ENCODE measurements at regions not wholly inside any gene's neighbourhood (a gene's known extent, or its start where the extent isn't known, plus 50 kb on each side); places are given as distances from the start of the nearest gene placed in this dataset.

DNA sequence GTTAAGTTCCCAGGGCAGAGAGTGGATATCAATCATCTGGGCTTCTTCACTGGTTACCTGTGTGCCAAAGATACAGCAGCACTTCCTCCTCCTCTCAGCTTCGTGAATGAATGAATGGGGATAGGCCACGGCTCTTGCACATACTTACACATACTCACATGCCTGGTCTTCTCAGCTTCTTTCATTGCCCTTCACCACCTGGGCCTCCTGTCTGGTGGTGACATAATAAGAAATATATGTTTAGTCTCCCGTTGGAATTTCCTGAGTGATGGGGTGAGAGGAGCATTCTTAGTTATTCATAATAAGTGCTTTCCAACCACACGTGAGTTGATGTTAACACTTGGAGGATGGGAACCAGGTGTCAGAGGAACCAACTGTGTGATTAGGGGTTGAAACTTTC is 268.1 kb upstream of the RMST start:
- no peaks in the 10 kb centered on the region for H3K9me3 ChIP-seq (ENCODE audit: control insufficient read depth, low read depth, low read length)
- no peaks in the 10 kb centered on the region for H4K20me1 ChIP-seq (ENCODE audit: control insufficient read depth, extremely low read depth, insufficient read depth, low read length)
- H3K4me2 ChIP-seq (ENCODE audit: control insufficient read depth, extremely low read depth, insufficient read depth, low read depth, low read length), result no peak overlapping the region
- dilution Hi-C loops (cut with MboI; ENCODE audit: extremely low pct_ligation_motif_present, low sequenced_read_pairs), result no loop called here
- H3K27me3 ChIP-seq (ENCODE audit: control insufficient read depth, extremely low read depth, insufficient read depth, low read length), result no peaks in the 10 kb centered on the region
- H3K27ac ChIP-seq (ENCODE audit: control insufficient read depth, insufficient read depth, low read length), result no peak overlapping the region
- FAIRE-seq (no peak), DNase-seq (ENCODE audit: low read depth, low spot score) (no peak)
- no peak for TF ChIP-seq EZH2 (IDR thresholded peaks at IDR 0.05; ENCODE audit: low read length)
- TF ChIP-seq, protein P1, sequence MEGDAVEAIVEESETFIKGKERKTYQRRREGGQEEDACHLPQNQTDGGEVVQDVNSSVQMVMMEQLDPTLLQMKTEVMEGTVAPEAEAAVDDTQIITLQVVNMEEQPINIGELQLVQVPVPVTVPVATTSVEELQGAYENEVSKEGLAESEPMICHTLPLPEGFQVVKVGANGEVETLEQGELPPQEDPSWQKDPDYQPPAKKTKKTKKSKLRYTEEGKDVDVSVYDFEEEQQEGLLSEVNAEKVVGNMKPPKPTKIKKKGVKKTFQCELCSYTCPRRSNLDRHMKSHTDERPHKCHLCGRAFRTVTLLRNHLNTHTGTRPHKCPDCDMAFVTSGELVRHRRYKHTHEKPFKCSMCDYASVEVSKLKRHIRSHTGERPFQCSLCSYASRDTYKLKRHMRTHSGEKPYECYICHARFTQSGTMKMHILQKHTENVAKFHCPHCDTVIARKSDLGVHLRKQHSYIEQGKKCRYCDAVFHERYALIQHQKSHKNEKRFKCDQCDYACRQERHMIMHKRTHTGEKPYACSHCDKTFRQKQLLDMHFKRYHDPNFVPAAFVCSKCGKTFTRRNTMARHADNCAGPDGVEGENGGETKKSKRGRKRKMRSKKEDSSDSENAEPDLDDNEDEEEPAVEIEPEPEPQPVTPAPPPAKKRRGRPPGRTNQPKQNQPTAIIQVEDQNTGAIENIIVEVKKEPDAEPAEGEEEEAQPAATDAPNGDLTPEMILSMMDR (optimal IDR thresholded peaks at IDR 0.05 in 1 of 3, IDR thresholded peaks at IDR 0.05 in 1 of 3, conservative IDR thresholded peaks at IDR 0.05 in 1 of 3; ENCODE audit: extremely low read depth in 1 of 3, insufficient read depth in 2 of 3, low read length in 3 of 3), result no peak
- no peak overlapping the region for H3K9ac ChIP-seq (ENCODE audit: control insufficient read depth, extremely low read depth, insufficient read depth, low read length)
- no peaks in the 10 kb centered on the region for H3K79me2 ChIP-seq (ENCODE audit: control insufficient read depth, insufficient read depth, low read length)
- H3K36me3 ChIP-seq (ENCODE audit: control insufficient read depth in 2 of 2, extremely low read depth in 1 of 2, insufficient read depth in 2 of 2, low read length in 2 of 2), result no peaks in the 10 kb centered on the region
- no peak overlapping the region for H3K4me3 ChIP-seq (ENCODE audit: control insufficient read depth in 2 of 3, extremely low read depth in 1 of 3, insufficient read depth in 2 of 3, low read depth in 1 of 3, low read length in 3 of 3)
- H2AFZ ChIP-seq (ENCODE audit: control insufficient read depth, low read length), result no peak overlapping the region
- no peaks in the 10 kb centered on the region for H3K4me1 ChIP-seq (ENCODE audit: control insufficient read depth, extremely low read depth, insufficient read depth, low read length)
- H3K9me1 ChIP-seq (ENCODE audit: control insufficient read depth, extremely low read depth, insufficient read depth, low read length), result no peaks in the 10 kb centered on the region

DNA sequence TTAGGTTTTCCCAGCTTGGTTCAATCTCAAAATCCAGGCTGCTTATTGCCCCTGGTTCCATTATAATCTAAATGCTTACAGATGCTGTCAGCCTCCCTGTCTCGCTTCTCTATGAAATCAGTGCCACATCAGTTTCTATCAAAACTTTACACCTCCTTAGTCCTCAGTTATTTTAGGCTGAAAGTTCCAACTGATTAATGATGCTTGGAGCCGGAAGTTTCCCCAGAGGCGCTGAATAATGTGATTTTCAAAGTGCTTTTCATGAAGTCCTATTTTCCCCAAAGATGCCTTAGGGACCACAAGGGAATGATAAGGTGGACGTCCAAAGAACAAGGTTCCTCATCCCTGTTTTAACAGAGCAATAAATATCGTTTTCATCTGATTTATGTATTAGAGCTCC is 262.4 kb upstream of the RMST start:
- FAIRE-seq, result no peak
- Histone ChIP-seq H3K9me1 (ENCODE audit: control insufficient read depth, extremely low read depth, insufficient read depth, low read length) (no peaks in the 10 kb centered on the region), H3K9me3 (ENCODE audit: control insufficient read depth, low read depth, low read length) (no peaks in the 10 kb centered on the region), H2AFZ (ENCODE audit: control insufficient read depth, low read length) (no peak overlapping the region), H3K9ac (ENCODE audit: control insufficient read depth, extremely low read depth, insufficient read depth, low read length) (no peak overlapping the region), H3K4me1 (ENCODE audit: control insufficient read depth, extremely low read depth, insufficient read depth, low read length) (no peaks in the 10 kb centered on the region), H4K20me1 (ENCODE audit: control insufficient read depth, extremely low read depth, insufficient read depth, low read length) (no peaks in the 10 kb centered on the region), H3K79me2 (ENCODE audit: control insufficient read depth, insufficient read depth, low read length) (no peaks in the 10 kb centered on the region), H3K27ac (ENCODE audit: control insufficient read depth, insufficient read depth, low read length) (no peak overlapping the region), H3K36me3 (ENCODE audit: control insufficient read depth in 2 of 2, extremely low read depth in 1 of 2, insufficient read depth in 2 of 2, low read length in 2 of 2) (no peaks in the 10 kb centered on the region), H3K27me3 (ENCODE audit: control insufficient read depth, extremely low read depth, insufficient read depth, low read length) (no peaks in the 10 kb centered on the region), H3K4me3 (ENCODE audit: control insufficient read depth in 2 of 3, extremely low read depth in 1 of 3, insufficient read depth in 2 of 3, low read depth in 1 of 3, low read length in 3 of 3) (no peak overlapping the region), H3K4me2 (ENCODE audit: control insufficient read depth, extremely low read depth, insufficient read depth, low read depth, low read length) (no peak overlapping the region)
- dilution Hi-C loops (cut with MboI; ENCODE audit: extremely low pct_ligation_motif_present, low sequenced_read_pairs), result no loop called here
- TF ChIP-seq, protein P1 (optimal IDR thresholded peaks at IDR 0.05 in 1 of 3, IDR thresholded peaks at IDR 0.05 in 1 of 3, conservative IDR thresholded peaks at IDR 0.05 in 1 of 3; ENCODE audit: extremely low read depth in 1 of 3, insufficient read depth in 2 of 3, low read length in 3 of 3), result no peak
- no peak for TF ChIP-seq EZH2 (IDR thresholded peaks at IDR 0.05; ENCODE audit: low read length)
- DNase-seq (ENCODE audit: low read depth, low spot score), result no peak
